Neural cell (in vitro differentiated cells): ENCODE measurements at regions not wholly inside any gene's neighbourhood (a gene's known extent, or its start where the extent isn't known, plus 50 kb on each side); places are given as distances from the start of the nearest gene placed in this dataset.

Experiments used
- EP300 ChIP-seq: fragments of 450-650 bp; conservative IDR thresholded peaks from 2 replicates; pipeline ENCODE4 v1.6.1; 2014; ENCODE audit warnings: antibody characterized with exemption, mild to moderate bottlenecking, moderate library complexity; ENCODE audit not compliant: poor library complexity, severe bottlenecking
- EZH2 ChIP-seq: fragments of 200-600, 300-800 bp; shearing (Covaris generic), sonication (generic); IDR thresholded peaks from 2 replicates; pipeline ENCODE4 v1.6.1; 2014; ENCODE audit warnings: antibody characterized with exemption, low read length, borderline replicate concordance, mild to moderate bottlenecking; ENCODE audit not compliant: insufficient read depth, poor library complexity, severe bottlenecking
- MXI1 ChIP-seq: fragments of 450-650 bp; conservative IDR thresholded peaks from 2 replicates; pipeline ENCODE4 v1.6.1; 2014; ENCODE audit warnings: antibody characterized with exemption, mild to moderate bottlenecking; ENCODE audit not compliant: poor library complexity, severe bottlenecking
- POLR2AphosphoS5 ChIP-seq: IDR thresholded peaks from 2 replicates; pipeline ENCODE4 v1.6.1; 2012
- RAD21 ChIP-seq: fragments of 450-650 bp; conservative IDR thresholded peaks from 2 replicates; pipeline ENCODE4 v1.6.1; 2014; ENCODE audit warnings: antibody characterized with exemption, mild to moderate bottlenecking, moderate library complexity
- SMC3 ChIP-seq: fragments of 450-650 bp; conservative IDR thresholded peaks from 2 replicates; pipeline ENCODE4 v1.6.1; 2014; ENCODE audit warnings: antibody characterized with exemption, mild to moderate bottlenecking, moderate library complexity; ENCODE audit not compliant: poor library complexity
- TAF1 ChIP-seq: IDR thresholded peaks from 2 replicates; pipeline ENCODE4 v1.6.1; 2012; ENCODE audit warnings: low read depth
- TF ChIP-seq, protein P1 (sequence below): fragments of 450-650 bp; IDR thresholded peaks from 2 replicates; pipeline ENCODE4 v1.5.1; 2014; ENCODE audit warnings: antibody characterized with exemption, mild to moderate bottlenecking, moderate library complexity; ENCODE audit not compliant: poor library complexity, severe bottlenecking

DNA sequence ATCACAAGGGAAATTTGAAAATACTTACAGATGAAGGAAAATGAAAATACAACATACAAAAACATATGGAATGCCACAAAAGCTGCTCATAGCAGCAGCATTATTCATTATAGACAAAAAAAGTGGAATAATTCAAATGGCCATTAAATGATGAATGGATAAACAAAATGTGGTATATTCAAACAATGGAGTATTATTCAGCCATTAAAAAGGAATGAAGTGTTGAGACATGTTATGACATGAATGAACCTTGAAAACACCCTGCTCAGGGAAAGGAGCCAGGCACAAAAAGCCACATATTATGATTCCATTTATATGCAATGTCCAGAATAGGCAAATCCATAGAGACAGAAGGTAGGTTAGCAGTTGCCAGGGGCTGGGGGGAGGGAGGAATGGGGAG lies 62.6 kb upstream of the SFMBT2 start:
- TF ChIP-seq RAD21 (no peak), POLR2AphosphoS5 (no peak), MXI1 (no peak), EP300 (no peak), EZH2 (no peak), TAF1 (no peak), SMC3 (no peak)
- TF ChIP-seq, protein P1, sequence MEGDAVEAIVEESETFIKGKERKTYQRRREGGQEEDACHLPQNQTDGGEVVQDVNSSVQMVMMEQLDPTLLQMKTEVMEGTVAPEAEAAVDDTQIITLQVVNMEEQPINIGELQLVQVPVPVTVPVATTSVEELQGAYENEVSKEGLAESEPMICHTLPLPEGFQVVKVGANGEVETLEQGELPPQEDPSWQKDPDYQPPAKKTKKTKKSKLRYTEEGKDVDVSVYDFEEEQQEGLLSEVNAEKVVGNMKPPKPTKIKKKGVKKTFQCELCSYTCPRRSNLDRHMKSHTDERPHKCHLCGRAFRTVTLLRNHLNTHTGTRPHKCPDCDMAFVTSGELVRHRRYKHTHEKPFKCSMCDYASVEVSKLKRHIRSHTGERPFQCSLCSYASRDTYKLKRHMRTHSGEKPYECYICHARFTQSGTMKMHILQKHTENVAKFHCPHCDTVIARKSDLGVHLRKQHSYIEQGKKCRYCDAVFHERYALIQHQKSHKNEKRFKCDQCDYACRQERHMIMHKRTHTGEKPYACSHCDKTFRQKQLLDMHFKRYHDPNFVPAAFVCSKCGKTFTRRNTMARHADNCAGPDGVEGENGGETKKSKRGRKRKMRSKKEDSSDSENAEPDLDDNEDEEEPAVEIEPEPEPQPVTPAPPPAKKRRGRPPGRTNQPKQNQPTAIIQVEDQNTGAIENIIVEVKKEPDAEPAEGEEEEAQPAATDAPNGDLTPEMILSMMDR: no peak
